Neural cell (in vitro differentiated cells): ENCODE measurements at regions not wholly inside any gene's neighbourhood (a gene's known extent, or its start where the extent isn't known, plus 50 kb on each side); places are given as distances from the start of the nearest gene placed in this dataset.

ENCODE experiments used
- CTCF ChIP-seq: fragments of 450-650 bp; IDR thresholded peaks from 2 replicates; pipeline ENCODE4 v1.5.1; 2014; ENCODE audit warnings: antibody characterized with exemption, mild to moderate bottlenecking, moderate library complexity; ENCODE audit not compliant: poor library complexity, severe bottlenecking
- EP300 ChIP-seq: fragments of 450-650 bp; conservative IDR thresholded peaks from 2 replicates; pipeline ENCODE4 v1.6.1; 2014; ENCODE audit warnings: antibody characterized with exemption, mild to moderate bottlenecking, moderate library complexity; ENCODE audit not compliant: poor library complexity, severe bottlenecking
- TAF1 ChIP-seq: IDR thresholded peaks from 2 replicates; pipeline ENCODE4 v1.6.1; 2012; ENCODE audit warnings: low read depth

GRCh38 chr3:480070-480469, 283.5 kb downstream of the CHL1 start:
- TF ChIP-seq EP300 (no peak), CTCF (no peak), TAF1 (no peak)
